A673 (cell line): ENCODE measurements at regions not wholly inside any gene's neighbourhood (a gene's known extent, or its start where the extent isn't known, plus 50 kb on each side); places are given as distances from the start of the nearest gene placed in this dataset.

Experiments
- EZH2 ChIP-seq: fragments of 200-600 bp; sonication (generic); IDR thresholded peaks from 2 replicates; pipeline ENCODE4 v1.6.1; 2017; ENCODE audit warnings: borderline replicate concordance, low read depth, mild to moderate bottlenecking, mixed read lengths, antibody characterized with exemption, low read length; ENCODE audit not compliant: poor library complexity, severe bottlenecking
- TF ChIP-seq, protein P1 (sequence below): fragments of 300-800, 200-600 bp; sonication (generic); conservative IDR thresholded peaks from 2 replicates; pipeline ENCODE4 v1.5.1; 2017; ENCODE audit warnings: low read depth, mild to moderate bottlenecking, antibody characterized with exemption, low read length, moderate library complexity, mixed read lengths

DNA sequence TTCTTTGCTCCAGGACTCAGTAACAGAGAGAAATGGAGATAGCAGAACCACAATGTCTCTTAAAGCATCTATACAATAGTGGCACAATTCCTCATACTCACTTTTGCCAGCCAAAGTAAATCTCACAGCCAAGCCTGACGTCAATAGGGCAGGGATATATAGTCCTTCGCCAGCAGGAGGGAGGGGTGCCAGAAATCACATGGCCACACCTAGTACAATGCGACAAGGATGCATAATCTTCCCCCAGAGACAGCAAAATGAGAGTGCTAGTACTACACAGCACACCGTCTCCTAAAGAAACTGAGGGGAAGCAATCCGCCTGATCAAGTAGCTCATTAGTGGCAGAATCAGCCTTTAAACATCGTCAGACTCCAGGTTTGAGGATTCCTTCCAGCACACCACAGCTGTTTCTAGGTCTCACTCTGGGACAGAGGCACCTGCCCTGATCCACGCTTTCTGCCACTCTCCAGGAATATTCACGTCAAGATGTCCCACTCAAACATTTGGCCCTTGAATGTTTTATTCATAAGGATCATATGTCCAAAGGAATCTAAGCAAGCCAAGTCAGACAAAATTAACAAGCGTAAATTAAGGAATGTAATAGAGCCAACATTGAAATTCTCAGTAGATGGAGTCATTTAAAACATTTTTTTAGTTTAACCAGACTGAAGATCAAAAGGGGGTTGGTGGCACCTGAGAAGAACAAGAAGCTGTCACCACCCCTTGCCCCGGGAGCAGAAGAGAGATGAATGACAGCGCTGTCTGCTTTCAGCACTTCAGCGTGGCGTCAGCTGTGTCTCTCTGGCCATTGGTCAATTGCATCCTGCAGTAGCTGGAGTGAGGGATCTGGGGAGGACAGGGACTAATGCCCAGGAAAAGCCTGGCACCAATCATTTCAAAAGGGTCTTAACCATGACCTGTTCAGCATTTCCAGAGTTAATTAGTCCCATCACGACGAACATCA lies 63.5 kb upstream of the SERP2 start:
- TF ChIP-seq, protein P1, sequence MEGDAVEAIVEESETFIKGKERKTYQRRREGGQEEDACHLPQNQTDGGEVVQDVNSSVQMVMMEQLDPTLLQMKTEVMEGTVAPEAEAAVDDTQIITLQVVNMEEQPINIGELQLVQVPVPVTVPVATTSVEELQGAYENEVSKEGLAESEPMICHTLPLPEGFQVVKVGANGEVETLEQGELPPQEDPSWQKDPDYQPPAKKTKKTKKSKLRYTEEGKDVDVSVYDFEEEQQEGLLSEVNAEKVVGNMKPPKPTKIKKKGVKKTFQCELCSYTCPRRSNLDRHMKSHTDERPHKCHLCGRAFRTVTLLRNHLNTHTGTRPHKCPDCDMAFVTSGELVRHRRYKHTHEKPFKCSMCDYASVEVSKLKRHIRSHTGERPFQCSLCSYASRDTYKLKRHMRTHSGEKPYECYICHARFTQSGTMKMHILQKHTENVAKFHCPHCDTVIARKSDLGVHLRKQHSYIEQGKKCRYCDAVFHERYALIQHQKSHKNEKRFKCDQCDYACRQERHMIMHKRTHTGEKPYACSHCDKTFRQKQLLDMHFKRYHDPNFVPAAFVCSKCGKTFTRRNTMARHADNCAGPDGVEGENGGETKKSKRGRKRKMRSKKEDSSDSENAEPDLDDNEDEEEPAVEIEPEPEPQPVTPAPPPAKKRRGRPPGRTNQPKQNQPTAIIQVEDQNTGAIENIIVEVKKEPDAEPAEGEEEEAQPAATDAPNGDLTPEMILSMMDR, result no peak
- TF ChIP-seq EZH2, result no peak
